HL-60/S4 treated with phorbol 12-myristate 13-acetate at 8.2 ng/mL for 4 days and 3 days (cell line): ENCODE measurements at regions not wholly inside any gene's neighbourhood (a gene's known extent, or its start where the extent isn't known, plus 50 kb on each side); places are given as distances from the start of the nearest gene placed in this dataset.

Experiments used
- in situ Hi-C: fragments of 300-500 bp; cut with MboI; formaldehyde crosslinking; loops from 2 replicates; pipeline ENCODE4 v1.15.0; 2022; ENCODE audit warnings: low sequenced_read_pairs

DNA sequence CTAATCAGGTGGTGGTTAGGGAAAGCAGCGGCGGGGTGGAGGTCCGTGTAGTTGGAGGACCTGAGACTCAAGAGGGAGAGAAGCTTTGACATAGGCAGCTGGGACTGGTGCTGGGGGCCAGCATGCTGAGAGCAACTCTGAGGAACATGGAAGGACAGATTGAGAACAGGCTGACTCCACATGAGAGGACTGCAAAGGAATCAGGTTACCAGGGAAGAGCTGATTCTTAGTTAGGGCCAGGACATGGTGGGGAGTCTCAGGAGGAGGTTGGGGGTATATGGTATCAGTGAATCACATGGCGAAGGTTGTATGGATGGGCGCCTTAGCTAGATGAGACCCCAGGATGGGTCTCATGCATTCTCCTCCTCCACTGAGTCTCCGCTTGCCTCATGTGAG is 264.0 kb upstream of the BOD1L1 start:
- in situ Hi-C loops = no loop called here

DNA sequence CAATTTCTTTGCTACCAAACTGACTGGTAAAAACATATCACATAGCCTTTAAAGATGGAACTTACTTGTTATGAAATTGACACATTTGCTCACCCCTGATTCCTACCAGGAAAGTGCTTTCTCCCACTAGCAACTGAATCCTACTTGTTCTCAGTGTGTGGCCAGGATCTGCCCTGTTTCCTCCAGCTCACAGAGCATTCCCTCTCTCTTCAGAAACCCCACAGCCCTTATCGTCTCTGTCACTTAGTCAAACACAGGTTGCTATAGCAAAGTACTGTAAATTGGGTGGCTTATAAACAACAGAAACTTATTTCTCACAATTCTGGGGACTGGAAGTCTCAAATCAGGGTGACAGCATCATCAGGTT is 265.2 kb upstream of the BOD1L1 start:
- in situ Hi-C loops = no loop called here

DNA sequence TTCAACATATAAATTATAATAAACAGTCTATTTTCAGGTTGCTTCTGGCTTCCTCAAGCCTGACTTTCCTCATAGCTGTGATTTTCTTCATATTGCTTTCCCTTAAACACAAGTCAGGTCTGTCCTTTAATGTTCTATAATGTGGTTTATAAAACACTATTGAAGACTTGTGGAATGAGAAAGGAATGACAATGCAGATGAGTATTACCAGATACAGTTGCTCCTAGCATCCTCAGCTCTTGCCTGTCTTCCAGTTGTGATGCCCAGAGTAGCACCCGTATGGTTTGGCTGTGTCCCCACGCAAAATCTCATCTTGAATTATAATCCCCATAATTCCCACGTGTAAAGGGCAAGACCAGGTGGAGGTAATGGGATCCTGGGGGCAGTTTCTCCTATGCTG is 265.7 kb upstream of the BOD1L1 start:
- in situ Hi-C loops = no loop called here

DNA sequence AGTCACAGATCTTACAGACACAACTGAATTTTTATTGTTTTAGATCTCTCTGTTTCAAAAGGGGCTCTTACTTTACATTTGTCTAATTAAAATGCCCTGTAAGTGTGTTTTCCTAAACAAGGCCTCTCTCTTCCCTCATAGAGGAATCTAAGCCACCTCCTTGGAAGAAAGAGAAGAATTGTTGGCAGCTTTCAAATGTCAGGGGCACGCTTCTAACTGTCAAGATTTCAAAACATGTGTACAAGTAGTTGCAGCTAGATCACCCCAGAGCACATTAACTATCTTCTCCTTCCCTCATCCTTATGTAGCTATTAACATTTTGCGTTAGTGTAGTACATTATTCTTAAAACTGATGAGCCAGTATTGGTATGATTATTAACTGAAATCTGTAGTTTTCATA is 266.5 kb upstream of the BOD1L1 start:
- in situ Hi-C loops = no loop called here

DNA sequence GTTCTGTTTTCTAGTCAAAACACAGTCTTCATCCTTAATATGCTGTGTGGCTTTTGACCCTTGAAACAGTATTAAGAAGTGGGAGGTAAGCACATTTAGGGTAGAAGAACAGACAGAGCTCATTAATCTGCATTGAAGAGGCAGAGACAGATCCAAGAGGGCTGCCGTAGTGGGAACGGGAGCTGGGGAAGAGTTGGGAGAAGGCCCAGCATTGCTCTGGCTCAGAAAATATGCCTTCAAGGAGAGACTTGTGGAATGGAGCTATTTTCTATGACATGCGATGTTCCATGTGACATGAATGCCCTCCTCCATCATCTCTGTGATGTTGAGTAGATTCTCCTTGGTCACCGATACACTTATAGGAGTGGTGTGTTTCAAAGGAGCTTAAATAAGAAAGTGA is 273.3 kb upstream of the BOD1L1 start:
- in situ Hi-C loops = no loop called here

DNA sequence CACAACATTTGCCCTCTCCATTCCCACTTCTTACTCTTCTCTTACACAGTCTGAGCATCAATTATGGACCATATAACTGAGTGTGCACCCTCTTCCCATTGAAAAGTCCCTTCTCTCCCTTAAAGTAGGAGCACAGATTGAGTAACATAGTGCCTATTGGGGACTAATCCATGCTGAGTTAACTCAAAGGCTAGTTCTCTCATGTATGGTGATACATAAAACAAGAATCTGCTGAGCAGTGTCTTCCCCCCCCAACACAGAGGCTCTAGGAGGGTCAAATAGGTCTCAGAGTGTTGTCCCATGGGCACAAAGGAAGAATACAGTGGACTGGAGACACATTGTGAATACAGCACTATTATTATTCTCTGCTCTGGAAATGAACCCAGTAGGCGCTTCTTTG is 274.6 kb upstream of the BOD1L1 start:
- in situ Hi-C loops = no loop called here

DNA sequence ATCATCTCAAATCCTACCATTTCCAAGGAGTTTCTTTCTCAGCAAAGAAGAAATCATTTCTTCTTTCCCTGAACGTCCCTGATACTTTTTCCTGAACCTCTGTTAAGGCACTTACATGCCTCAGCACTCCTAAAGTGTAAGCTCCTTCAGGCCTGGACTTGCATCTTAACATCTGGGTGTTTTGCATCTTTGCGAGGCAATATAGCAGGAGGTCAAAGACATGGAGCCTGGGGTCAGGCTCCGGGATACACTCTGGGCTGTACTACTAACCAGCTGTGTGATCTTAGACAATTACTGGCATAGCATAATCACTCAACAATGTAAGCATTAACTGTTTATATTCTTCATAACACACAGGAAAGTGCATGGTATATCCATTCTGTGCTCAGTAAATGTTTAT is 275.5 kb upstream of the BOD1L1 start:
- in situ Hi-C loops = no loop called here

DNA sequence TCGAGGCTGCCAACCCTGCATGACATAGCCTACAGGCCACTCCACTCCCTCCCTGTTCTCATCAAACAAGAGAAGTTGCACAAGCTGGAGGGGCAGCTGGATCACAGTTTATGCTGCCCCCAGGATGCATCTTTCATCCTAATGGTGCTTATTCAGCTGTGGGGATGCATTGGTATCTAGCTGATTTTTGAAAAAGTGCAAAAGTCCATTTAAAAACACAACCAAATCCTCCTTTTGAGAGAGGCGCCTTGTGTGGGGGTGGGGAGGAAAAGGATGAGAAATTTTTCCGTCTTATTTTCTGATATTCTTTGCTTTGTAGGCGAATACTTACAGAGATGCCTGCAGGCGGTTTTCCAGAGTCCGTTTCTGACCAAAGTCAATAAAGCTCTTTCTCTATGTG is 276.4 kb upstream of the BOD1L1 start:
- in situ Hi-C loops = no loop called here

DNA sequence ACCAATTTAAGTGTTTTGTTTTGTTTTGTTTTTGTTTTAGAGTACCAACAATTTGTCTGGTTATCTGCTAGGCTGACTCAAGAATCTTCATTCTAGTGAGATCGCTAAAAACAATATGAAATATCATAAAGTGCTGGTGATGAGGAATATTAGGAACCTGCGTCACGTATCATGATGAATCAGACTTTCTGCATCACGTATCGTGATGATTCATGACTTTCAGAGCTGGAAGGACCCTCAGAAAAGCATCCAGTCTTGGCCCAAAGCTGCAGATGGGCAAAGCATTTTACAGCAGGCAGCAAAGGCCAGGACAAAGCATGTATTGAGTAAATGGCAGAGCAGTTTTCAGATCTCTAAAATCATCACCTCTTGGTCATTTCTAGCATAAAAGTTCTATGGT is 278.0 kb upstream of the BOD1L1 start:
- in situ Hi-C loops = no loop called here

DNA sequence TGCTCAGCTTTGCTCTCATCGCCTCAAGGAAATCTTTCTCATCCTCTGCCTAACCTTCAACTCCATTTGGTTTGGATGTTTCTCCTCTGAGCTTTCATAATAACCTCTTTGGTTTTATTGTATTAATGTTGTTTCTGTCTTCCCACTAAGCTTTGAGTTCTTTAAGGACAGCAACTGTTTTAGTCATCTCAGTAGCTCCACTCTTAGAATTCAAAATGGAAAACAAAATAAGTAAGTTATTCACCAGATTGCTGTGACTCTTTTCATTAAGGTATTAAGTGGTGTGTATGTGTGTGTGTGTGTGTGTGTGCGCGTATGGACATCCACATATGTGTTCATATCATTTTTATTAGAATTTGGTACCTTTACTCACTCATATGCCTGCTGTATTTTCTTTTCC is 279.2 kb upstream of the BOD1L1 start:
- in situ Hi-C loops = no loop called here

DNA sequence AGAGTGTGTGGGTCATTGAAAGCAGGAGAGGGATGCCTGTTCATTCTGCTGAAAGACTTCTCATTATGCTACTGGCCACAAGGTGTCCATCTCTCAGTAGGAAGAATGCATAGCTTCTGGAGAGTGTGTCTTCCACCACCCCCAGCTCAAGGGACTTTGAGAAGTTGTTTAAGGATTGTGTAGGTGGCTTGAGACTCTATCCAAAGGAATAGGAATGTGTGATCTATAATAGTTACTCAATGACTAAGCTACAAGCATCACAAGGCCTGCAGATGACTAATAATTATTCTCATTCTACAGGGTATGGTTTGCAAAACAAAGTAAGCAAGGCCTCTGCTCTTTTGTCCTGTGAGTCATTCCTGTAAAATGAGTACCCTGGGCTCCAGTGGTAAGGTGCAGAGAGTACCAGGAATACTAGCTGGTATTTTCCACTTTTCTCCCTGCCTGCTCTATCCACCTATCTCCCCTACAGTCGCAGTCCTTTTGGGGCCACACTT is 279.8 kb upstream of the BOD1L1 start:
- in situ Hi-C loops = no loop called here

DNA sequence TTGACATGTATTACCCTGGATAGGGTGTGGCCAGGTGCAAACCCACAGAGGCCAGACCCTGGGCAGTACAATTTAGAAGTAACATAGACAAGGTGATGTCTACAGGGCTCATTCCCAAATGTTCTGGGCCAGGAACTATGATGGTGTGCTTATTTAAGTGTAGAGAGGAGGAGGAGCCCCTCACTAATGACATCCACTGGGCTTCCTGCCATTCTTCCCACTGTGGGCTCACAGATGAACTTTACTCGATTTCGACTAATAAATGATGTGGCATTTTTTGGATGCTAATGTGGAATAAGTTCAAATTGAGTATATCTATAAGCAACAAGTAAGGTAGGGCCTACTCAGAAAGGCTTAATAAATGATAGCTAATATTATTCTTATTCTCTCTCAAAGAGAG is 280.9 kb upstream of the BOD1L1 start:
- in situ Hi-C loops = no loop called here

DNA sequence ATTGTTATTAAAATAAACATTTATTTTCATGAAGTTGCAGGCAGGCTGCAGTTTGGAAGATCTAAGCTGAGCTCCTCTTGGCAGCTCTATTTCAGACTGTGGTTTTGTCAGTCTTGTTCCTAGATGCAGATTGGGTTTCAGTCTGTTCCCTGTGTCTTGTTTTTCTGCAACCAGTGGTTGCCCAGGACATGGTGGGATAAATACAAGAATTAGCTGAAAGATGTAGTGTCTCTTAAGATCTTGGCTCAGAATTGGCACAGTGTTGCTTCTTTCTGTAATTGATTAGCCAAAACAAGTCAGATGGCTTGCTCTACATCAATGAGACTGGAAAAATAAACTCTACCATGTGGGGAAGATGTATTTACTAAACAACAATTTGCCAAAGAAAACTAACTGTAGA is 283.0 kb upstream of the BOD1L1 start:
- in situ Hi-C loops = no loop called here

DNA sequence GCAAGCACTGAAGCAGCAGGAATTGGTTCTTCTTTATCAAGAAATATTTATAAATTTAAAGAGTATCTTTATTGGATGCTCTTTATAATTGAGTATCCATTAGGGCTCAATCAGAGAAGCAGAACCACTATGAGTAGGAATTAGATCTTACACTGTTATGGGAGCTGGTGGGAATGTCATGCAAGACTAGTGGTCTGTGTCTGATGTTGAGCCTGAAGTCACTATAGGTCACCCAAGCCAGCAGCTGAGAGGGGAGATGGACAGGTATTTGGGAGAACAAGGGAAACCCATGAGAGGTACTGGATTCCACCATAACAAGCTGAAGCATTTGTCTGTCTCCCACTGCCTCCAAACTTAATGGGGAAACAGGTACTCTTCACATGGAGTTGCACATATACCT is 283.7 kb upstream of the BOD1L1 start:
- in situ Hi-C loops = no loop called here

DNA sequence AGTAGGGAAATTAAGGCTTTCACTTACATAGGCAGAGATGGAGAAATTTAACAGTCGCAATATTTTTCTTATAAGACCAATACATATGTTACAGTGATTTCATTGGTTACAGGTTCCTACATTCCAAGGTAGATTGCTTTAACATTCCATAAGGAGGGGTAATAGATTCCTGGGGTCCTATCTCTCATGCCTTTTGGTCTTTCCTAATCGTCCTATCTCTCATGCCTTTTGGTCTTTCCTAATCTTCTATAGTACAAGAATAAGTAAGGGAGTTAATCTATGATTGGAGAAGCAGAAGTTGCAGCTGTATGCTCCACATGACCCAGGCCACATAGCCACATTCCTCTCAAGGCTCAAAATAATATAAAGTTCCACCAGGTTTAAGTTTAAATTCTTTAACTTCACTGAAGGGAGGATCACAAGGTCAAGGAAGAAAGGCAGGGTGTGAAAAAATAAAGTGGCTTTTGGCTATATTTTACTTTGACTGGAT is 285.0 kb upstream of the BOD1L1 start:
- in situ Hi-C loops = no loop called here

DNA sequence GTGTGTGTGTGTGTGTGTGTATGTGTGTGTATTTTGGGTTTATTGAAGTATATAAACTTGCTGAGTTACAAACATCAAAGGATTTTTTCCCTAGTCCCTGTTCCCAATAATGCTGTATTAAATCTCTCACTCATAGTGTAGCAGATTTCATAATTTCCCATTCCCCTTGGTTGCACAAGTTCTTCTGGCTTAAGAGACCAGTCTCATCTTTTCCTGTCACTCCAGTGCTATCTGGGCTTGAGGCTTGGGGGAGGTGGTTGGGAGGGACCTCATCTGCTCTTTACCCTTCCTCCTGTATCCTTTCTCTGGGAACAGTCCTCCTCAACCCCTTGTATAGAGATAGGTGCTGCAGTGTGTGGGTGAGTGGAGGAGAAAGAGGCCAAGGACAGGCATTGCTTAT is 285.4 kb upstream of the BOD1L1 start:
- in situ Hi-C loops = no loop called here

DNA sequence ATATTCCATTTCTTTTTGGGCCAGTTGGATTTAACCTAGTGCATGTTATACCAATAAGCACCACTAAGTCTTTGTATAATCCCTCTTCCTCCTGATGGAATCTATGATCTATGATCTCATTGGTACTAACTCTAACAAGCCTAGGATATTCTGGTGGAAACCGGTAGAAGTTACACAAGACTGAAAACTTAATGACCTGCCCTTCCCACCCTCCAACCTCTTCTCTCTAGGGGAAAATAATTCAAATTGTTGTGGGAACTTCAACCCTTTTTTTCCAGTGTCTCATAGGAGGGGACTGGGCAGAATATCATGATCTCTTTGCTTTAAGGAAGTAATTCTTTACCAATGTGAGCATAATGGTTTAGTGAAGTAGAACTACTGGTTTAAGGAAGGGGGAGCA is 289.5 kb upstream of the BOD1L1 start:
- in situ Hi-C loops = no loop called here

DNA sequence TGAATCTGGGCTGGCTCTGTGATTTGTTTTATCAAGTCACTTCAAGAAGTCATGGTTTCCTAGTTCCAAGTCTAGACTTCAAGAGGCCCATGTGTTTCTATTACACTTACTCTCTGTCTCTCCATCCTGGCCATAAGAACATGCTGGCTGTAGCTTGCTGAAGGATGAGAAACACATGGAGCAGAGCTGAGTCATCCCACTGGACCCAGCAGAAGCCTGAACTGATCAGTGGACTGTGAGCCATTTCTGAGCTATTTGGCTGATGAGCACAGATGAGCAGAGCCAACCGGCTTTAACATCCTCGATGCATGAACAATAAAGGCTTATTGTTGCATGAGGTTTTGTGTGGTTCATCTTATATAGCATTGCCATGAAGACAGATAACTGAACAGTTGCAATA is 290.6 kb upstream of the BOD1L1 start:
- in situ Hi-C loops = no loop called here

DNA sequence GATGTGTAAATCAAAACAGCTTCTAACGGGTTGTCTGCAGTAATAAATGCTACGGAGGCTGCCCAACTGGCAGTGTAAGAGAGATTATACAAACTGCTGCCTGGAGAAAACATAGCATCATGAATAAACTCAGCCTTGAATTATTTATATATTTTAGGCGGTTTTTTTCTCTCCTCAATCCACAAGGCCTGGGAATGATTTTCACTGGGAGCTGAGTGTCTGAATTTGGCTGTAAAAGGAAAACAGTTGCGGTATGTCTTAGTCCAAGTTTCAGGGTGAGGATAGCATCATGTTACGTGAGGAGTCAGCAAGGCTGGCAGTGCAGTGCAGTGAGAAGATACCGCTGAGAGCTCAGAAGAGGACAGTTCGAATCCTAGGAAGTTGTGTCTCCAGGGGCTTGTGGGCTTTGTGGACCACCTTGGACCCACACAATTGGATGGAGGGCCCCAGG is 291.5 kb upstream of the BOD1L1 start:
- in situ Hi-C loops = no loop called here

DNA sequence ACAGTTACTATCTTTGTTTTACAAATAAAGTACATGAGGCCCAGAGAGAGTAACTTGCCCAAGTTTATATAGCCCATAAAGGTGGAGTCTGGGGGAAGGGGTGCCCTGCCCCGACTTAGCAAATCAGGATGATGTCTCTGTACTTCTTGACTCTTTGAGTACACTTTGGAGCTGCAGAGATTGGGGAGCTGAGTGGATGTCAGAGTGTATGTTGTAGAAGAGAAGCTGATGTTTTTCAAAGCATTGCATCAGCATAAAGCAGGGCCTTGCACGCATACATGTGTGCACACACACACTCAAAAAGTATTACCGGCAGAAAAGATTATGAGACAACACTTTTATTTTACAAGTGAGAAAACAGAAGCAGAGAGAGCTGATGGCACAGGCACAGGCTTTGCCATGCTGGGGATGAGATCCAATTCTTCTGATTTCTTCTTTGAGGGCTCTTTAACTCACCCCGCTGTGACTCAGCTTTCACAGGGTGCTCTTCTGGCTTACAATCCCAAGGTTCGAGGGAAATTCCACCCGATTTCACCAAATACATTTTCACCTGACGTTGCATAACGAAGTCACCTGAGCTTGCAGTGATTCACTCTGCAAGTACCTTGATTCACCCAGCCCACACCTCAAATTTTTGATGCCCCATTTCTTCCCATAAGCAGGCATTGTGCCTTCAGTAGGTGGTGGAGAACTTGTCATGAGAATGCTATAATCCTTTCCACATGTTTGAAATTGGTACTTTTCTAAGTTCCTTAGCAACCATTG is 292.8 kb upstream of the BOD1L1 start:
- in situ Hi-C loops = no loop called here

DNA sequence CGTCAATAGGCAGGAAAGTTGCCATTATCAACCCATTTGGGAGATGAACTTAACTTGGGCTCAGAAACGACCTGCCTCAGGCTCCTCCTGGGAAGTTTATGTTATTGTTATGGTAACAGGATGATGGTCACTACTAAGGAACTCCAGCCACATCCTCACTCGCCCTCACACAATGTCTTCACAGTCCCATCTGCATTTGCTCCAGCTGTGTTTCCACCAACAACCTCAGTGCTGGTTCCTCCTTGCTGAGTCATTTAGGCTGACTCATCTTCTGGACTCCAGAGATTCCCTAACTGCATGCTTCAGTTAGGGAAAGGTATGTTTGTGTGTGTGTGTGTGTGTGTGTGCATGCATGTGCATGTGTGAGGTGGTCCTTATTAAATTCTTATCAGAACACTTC is 293.4 kb upstream of the BOD1L1 start:
- in situ Hi-C loops = no loop called here

DNA sequence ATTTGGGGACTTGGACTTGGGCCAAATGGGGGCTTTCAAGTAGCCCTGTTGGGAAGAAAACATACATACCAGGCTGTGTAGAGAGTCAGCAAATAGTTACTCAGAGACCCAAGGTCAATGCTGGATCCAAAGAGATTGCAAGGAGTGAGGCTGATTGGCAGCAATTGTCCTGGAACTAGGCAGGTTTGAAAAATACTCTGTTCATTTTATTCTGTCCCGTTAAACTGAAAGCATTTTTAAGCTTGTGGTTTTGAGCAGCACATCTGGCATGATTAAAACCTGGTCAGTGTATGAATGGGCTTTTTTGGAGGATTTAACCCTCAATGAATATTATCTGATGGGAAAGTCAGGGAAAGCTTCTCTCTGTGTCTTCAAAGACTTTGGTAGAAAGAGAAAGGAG is 294.3 kb upstream of the BOD1L1 start:
- in situ Hi-C loops = no loop called here

DNA sequence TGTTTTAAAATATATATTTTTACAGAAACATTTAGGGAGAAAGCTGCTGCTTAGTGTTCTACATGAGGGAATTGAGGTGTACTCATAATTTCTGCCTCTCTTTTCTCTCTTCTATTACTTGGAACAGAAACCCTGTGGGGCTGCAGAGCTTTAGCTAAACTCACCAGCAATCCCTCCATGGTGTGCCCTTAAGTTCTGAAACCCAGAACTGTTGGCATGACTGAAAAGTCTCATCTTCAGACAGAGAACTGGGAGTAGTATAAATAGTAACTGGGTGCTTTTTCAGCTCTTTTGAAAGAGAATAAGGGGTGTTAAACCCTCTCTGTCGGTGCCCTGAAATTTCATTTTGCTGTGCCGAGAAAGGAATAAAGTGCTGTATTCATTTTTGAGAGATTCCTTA is 294.9 kb upstream of the BOD1L1 start:
- in situ Hi-C loops = no loop called here
